ENCODE measurements at regions not wholly inside any gene's neighbourhood (a gene's known extent, or its start where the extent isn't known, plus 50 kb on each side); places are given as distances from the start of the nearest gene placed in this dataset.

- TF ChIP-seq CHD7 (IDR thresholded peaks at IDR 0.05; ENCODE audit: insufficient replicate concordance, low read length) (no peak), SP1 (IDR thresholded peaks at IDR 0.05; ENCODE audit: low read depth, low read length) (no peak), NRF1 (IDR thresholded peaks at IDR 0.05; ENCODE audit: low read depth, low read length) (no peak)
Observed at GRCh38 chr12:128042825-128043224, 224.1 kb upstream of the TMEM132C start (continued).
